Activated CD4-positive, alpha-beta T cell treated with anti-CD3 and anti-CD28 coated beads for 36 hours (primary cell): ENCODE measurements at regions not wholly inside any gene's neighbourhood (a gene's known extent, or its start where the extent isn't known, plus 50 kb on each side); places are given as distances from the start of the nearest gene placed in this dataset.

ENCODE experiments used
- ATAC-seq: fragments of 200-7000 bp; cut with Tn5 transposase; one replicate; pipeline ENCODE4 v1.10.0; 2021; ENCODE audit warnings: mild to moderate bottlenecking, moderate library complexity
- CTCF ChIA-PET: fragments of 350-600 bp; sonication (Branson Sonifier 250); formaldehyde crosslinking; loops from one replicate; lab custom pipeline; 2021; ENCODE audit warnings: antibody characterized with exemption; lab: Charles Lee
- POLR2A ChIA-PET: fragments of 350-600 bp; sonication (Branson Sonifier 250); formaldehyde crosslinking; loops from one replicate; lab custom pipeline; 2021; ENCODE audit warnings: antibody characterized with exemption, inconsistent platforms; lab: Charles Lee
- DNase-seq: peaks from one replicate; pipeline ENCODE4 v3.0.0-alpha.2; 2020
- H3K27ac Mint-ChIP-seq: one replicate; pipeline ENCODE4 v1.8.0; 2021; ENCODE audit warnings: mixed read lengths
- H3K27me3 Mint-ChIP-seq: one replicate; pipeline ENCODE4 v1.8.0; 2021; ENCODE audit warnings: mixed read lengths
- H3K36me3 Mint-ChIP-seq: one replicate; pipeline ENCODE4 v1.8.0; 2021; ENCODE audit warnings: low read depth, mixed read lengths
- H3K4me1 Mint-ChIP-seq: one replicate; pipeline ENCODE4 v1.8.0; 2021; ENCODE audit warnings: mixed read lengths
- H3K4me3 Mint-ChIP-seq: one replicate; pipeline ENCODE4 v1.8.0; 2021; ENCODE audit warnings: mild to moderate bottlenecking, moderate library complexity, mixed read lengths
- H3K9me3 Mint-ChIP-seq: one replicate; pipeline ENCODE4 v1.8.0; 2021; ENCODE audit warnings: low read depth, mixed read lengths
- intact Hi-C, 2 experiments: fragments of 100-400 bp; cut with DNase I in 1 of 2; cut with micrococcal nuclease in 1 of 2; formaldehyde crosslinking; loops; one replicate each; pipeline versions ENCODE4 v1.14.2 to v1.15.1; 2022 to 2024; cut with DNase I, micrococcal nuclease

GRCh38 chr2:145360129-145360790 is 840.3 kb upstream of the ZEB2 start:
- Mint-ChIP-seq H3K4me3 (no peak overlapping the region), H3K4me1 (no peaks in the 10 kb centered on the region), H3K27me3 (no peaks in the 10 kb centered on the region), H3K27ac (no peak overlapping the region), H3K9me3 (no peaks in the 10 kb centered on the region), H3K36me3 (no peaks in the 10 kb centered on the region)
- DNase-seq = no peak
- POLR2A ChIA-PET = interaction anchor here (0.6 kb wide), 1 partner anchor 34 kb away, joined by 3 read pairs; no protein-coding TSS in a partner anchor
- ATAC-seq = no peak
- intact Hi-C loops = no loop called here
- CTCF ChIA-PET = no interaction called here

DNA sequence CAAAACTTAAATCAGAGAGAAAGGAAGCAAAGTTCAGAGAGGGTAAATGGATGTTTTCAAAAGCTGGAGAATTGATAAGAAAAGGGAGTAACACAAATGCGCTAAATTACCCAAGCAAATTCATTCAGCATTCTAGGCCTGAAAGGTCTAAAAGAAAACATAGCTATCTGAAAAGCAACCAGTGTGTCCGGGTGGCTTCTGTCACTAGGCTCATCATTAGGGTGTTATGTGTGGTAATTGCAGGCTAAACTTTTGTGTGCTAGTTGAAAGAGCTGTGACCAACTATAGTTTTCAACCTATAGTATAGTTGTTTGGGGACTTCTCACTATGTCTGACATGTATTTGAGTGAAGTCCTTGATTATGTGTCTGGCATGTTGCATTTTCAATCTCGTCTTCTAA is 839.6 kb upstream of the ZEB2 start:
- POLR2A ChIA-PET = interaction anchor here (0.6 kb wide), 1 partner anchor 34 kb away, joined by 3 read pairs; no protein-coding TSS in a partner anchor
- CTCF ChIA-PET = no interaction called here
- intact Hi-C loops = no loop called here
- no peaks in the 10 kb centered on the region for H3K36me3 Mint-ChIP-seq
- no peaks in the 10 kb centered on the region for H3K9me3 Mint-ChIP-seq
- H3K4me1 Mint-ChIP-seq = no peaks in the 10 kb centered on the region
- DNase-seq (no peak), ATAC-seq (no peak)
- no peaks in the 10 kb centered on the region for H3K27me3 Mint-ChIP-seq
- no peak overlapping the region for H3K4me3 Mint-ChIP-seq
- no peak overlapping the region for H3K27ac Mint-ChIP-seq

DNA sequence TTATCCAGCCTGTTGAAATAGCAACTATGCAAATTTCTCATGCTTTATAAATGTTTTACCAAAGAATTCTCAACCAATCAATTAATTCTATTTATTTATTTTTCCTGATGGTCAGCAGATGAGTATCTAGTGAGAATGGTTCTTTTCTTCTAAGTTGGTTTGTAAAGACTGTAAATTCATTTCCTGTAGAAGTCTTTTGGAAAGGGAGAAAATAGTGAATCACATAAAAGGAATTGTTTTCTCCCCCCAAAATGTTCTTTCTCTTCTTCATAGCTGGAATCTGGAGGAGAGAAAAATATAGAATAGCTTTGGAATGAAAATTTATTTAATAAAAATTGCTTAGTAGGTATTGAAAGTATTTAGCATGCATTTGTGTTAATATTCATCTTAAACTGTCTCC is 836.1 kb upstream of the ZEB2 start:
- ATAC-seq = no peak
- H3K27ac Mint-ChIP-seq = no peak overlapping the region
- intact Hi-C loops = no loop called here
- H3K36me3 Mint-ChIP-seq = no peaks in the 10 kb centered on the region
- DNase-seq = no peak
- POLR2A ChIA-PET = no interaction called here
- no peaks in the 10 kb centered on the region for H3K27me3 Mint-ChIP-seq
- H3K4me3 Mint-ChIP-seq = no peak overlapping the region
- CTCF ChIA-PET = no interaction called here
- no peaks in the 10 kb centered on the region for H3K4me1 Mint-ChIP-seq
- H3K9me3 Mint-ChIP-seq = no peaks in the 10 kb centered on the region

DNA sequence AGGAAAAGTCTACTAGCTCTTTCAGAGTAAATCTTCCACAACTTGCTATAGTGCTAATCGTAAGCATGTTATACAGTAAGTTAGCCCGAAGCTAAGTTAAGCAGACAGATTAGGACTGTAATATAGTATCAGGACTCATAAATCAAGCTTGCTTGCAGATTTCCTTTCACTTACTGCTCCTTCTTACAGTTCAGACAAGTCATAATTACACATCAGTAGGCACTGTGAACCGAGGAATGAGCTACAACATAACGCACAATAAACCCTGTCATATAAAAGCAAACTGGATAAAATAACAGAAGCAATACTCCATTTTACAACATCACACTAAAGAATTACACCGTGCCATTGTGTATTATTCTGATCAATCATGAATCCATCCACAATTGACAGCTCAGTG is 832.6 kb upstream of the ZEB2 start:
- no peaks in the 10 kb centered on the region for H3K36me3 Mint-ChIP-seq
- no peak overlapping the region for H3K4me3 Mint-ChIP-seq
- H3K9me3 Mint-ChIP-seq = no peaks in the 10 kb centered on the region
- no peaks in the 10 kb centered on the region for H3K4me1 Mint-ChIP-seq
- no peak overlapping the region for H3K27ac Mint-ChIP-seq
- POLR2A ChIA-PET = no interaction called here
- H3K27me3 Mint-ChIP-seq = peaks cover 2% of the 10 kb centered on the region
- DNase-seq (no peak), ATAC-seq (no peak)
- intact Hi-C loops = no loop called here
- CTCF ChIA-PET = interaction anchor here (0.6 to 1.0 kb wide), 3 partner anchors 400 to 561 kb away, joined by 3 read pairs; no protein-coding TSS in a partner anchor

DNA sequence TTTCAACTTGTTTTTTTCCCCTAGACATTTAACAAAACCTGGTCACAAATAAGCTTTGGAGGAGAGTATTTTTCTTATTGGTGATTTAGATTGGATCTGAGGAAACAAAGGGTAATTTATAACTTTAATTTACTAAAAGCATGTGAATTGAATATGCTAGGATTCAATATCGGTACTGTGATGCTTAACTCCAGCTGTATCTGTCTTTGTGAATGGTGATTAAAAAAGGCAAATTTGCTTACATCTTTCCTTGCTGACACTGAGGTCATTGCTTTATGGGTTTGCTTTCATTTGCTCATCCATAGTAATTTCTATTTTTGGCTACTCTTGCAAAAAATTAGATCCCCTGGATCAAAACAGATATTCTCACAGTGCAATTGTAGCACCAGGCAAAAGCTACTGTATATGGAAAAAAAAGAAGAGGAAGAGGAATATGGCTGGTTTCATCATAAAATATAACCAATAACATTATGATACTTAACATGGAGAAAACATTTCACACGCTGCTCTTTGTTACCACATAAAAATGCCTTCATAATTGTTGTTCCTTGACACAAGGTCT is 832.0 kb upstream of the ZEB2 start:
- peaks cover 2% of the 10 kb centered on the region for H3K27me3 Mint-ChIP-seq

GRCh38 chr2:145350011-145350410 is 830.1 kb upstream of the ZEB2 start:
- H3K9me3 Mint-ChIP-seq = no peaks in the 10 kb centered on the region
- DNase-seq (no peak), ATAC-seq (no peak)
- ChIA-PET POLR2A (no interaction called here), CTCF (interaction anchor here (0.6 kb wide), 2 partner anchors 21 to 190 kb away, joined by 3 read pairs; no protein-coding TSS in a partner anchor)
- no peaks in the 10 kb centered on the region for H3K36me3 Mint-ChIP-seq
- no peak overlapping the region for H3K4me3 Mint-ChIP-seq
- H3K27me3 Mint-ChIP-seq = peaks cover 2% of the 10 kb centered on the region
- intact Hi-C loops = no loop called here
- no peak overlapping the region for H3K27ac Mint-ChIP-seq
- no peaks in the 10 kb centered on the region for H3K4me1 Mint-ChIP-seq

More for the DNA sequence above, 832.0 kb upstream of the ZEB2 start:
- Mint-ChIP-seq H3K4me3 (no peak overlapping the region), H3K36me3 (no peaks in the 10 kb centered on the region), H3K4me1 (no peaks in the 10 kb centered on the region), H3K27ac (no peak overlapping the region), H3K9me3 (no peaks in the 10 kb centered on the region)
- DNase-seq (no peak), ATAC-seq (no peak)
- ChIA-PET CTCF (interaction anchor here (0.7 to 1.0 kb wide), 3 partner anchors 401 to 746 kb away, joined by 3 read pairs; no protein-coding TSS in a partner anchor), POLR2A (no interaction called here)
- intact Hi-C loops = no loop called here

DNA sequence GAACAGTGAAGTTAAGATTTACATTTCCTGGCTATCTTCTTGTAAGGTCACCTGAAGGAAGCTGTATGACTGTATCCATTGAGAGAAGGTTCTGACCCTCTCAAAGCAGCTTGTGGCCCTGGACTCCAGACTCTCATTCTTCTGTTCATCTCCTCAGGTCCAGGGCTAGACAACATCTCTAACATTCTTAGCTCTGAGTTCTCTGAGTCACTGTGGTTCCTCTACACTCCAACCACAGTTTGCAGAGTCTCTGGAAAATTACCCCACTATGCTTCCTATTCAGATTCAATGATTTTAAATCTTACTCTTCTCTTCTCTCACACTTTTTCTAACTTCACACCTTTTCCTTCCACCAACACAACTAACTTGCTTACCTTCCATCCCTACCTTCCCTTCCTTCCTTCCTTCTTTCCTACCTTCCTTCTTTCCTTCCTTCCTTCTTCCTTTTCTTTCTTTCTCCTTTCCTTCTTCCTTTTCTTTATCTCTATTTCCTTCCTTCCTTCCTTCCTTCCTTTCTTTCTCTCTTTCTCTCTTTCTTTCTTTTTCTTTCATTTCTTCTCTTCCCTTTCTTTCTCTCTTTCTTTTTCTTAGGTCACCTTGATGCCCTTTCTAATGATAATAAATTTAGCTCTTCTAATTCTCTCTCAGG is 824.3 kb upstream of the ZEB2 start:
- no peak for ATAC-seq
- Mint-ChIP-seq H3K27ac (no peak overlapping the region), H3K36me3 (no peaks in the 10 kb centered on the region), H3K9me3 (peaks cover 2% of the 10 kb centered on the region), H3K4me1 (no peaks in the 10 kb centered on the region), H3K4me3 (no peak overlapping the region), H3K27me3 (peaks cover 5% of the 10 kb centered on the region)
- intact Hi-C loops = no loop called here
- ChIA-PET CTCF (no interaction called here), POLR2A (no interaction called here)
- DNase-seq = no peak

DNA sequence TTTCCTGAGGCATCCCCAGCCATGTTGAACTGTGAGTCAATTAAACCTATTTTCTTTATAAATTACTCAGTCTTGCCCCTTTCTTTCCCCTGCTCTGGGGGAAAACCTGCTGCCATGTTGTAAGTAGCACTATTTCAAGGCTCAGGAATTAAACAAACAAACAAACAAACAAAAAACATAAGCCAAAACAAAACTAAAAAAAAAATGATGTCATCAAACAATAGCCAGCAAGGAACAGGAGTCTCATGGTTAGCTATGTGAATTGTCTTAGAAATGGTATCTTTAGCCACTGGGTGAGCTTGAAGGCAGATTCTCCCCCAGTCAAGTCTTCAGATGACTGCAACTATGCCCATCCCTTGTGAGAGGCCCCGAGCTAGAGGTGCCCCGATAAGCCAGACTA is 823.4 kb upstream of the ZEB2 start:
- DNase-seq (no peak), ATAC-seq (no peak)
- intact Hi-C loops = no loop called here
- peaks cover 5% of the 10 kb centered on the region for H3K27me3 Mint-ChIP-seq
- H3K9me3 Mint-ChIP-seq = peaks cover 2% of the 10 kb centered on the region
- POLR2A ChIA-PET = no interaction called here
- CTCF ChIA-PET = no interaction called here
- H3K4me1 Mint-ChIP-seq = no peaks in the 10 kb centered on the region
- no peak overlapping the region for H3K27ac Mint-ChIP-seq
- H3K4me3 Mint-ChIP-seq = no peak overlapping the region
- no peaks in the 10 kb centered on the region for H3K36me3 Mint-ChIP-seq

GRCh38 chr2:145341536-145341935 is 821.6 kb upstream of the ZEB2 start:
- Mint-ChIP-seq H3K9me3 (peaks cover 2% of the 10 kb centered on the region), H3K27ac (no peak overlapping the region)

DNA sequence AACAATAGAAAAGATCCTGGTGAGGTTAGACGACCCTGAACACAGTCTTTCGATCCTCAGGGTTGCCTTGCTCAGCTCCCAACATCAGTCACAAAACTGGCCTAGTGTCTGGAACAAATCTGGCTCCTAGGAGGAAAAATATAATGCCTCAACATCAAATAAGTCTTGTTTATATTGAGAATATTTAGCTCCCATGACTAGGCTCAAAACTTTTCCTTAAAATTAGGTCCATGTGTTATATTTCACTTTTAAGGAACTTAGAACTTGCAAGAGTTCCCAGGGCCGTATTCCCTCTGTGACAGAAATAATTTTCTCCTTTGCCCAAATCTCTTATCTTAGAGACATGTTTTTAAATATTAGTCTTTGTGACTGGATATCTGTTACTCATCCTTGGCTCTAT is 819.7 kb upstream of the ZEB2 start:
- POLR2A ChIA-PET = no interaction called here
- CTCF ChIA-PET = no interaction called here
- intact Hi-C loops = no loop called here

More at GRCh38 chr2:145341536-145341935, 821.6 kb upstream of the ZEB2 start:
- Mint-ChIP-seq H3K4me1 (no peaks in the 10 kb centered on the region), H3K36me3 (no peaks in the 10 kb centered on the region), H3K27me3 (peaks cover 3% of the 10 kb centered on the region), H3K4me3 (no peak overlapping the region)
- intact Hi-C loops = no loop called here
- CTCF ChIA-PET = interaction anchor here (0.5 kb wide), 1 partner anchor 83 kb away, joined by 3 read pairs; no protein-coding TSS in a partner anchor
- POLR2A ChIA-PET = no interaction called here
- ATAC-seq = no peak
- DNase-seq = no peak

DNA sequence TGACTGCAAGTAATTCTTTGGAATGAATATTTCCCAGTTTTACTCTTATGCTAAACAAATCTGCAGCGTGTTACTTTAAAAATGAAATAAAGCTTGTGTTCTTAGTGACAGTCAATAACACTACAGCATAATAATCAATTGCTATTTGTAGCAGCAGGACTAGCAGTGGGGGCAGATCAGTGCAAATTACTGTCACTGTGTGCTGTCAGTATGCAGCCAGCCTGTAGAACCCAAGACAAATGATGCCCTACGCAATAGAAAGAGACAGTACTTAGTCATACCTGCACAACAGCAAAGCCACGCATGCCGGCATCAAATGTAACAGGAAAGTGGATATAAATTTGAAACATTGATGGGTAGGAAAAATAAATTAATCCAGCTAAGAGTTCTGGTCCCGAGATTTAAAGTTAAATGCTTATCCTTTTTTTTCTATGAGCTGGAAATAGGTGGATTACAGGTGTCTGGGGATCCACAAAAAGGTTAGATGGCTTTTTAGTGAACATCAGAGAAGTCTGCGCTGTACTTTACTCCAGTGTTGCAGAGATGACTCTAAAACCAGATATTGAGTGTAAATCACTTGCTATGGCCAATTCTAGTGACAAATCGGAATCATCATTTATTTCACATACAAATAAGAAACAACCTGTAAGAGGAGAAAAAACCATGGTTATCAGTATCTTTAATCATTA is 812.4 kb upstream of the ZEB2 start:
- peaks cover 2% of the 10 kb centered on the region for H3K27me3 Mint-ChIP-seq

More for the DNA sequence above, 819.7 kb upstream of the ZEB2 start:
- H3K4me1 Mint-ChIP-seq = no peaks in the 10 kb centered on the region
- peaks cover 2% of the 10 kb centered on the region for H3K9me3 Mint-ChIP-seq
- ATAC-seq (no peak), DNase-seq (no peak)
- no peak overlapping the region for H3K27ac Mint-ChIP-seq
- H3K27me3 Mint-ChIP-seq = peaks cover 3% of the 10 kb centered on the region
- H3K4me3 Mint-ChIP-seq = no peak overlapping the region
- H3K36me3 Mint-ChIP-seq = no peaks in the 10 kb centered on the region

More for the DNA sequence above, 812.4 kb upstream of the ZEB2 start:
- ChIA-PET POLR2A (no interaction called here), CTCF (no interaction called here)
- DNase-seq = no peak
- H3K4me1 Mint-ChIP-seq = no peaks in the 10 kb centered on the region
- no peak for ATAC-seq
- H3K9me3 Mint-ChIP-seq = no peaks in the 10 kb centered on the region
- intact Hi-C loops = no loop called here
- no peaks in the 10 kb centered on the region for H3K36me3 Mint-ChIP-seq
- no peak overlapping the region for H3K4me3 Mint-ChIP-seq
- no peak overlapping the region for H3K27ac Mint-ChIP-seq
